HL-60/S4 treated with phorbol 12-myristate 13-acetate at 8.2 ng/mL for 4 days and 3 days (cell line): ENCODE measurements at regions not wholly inside any gene's neighbourhood (a gene's known extent, or its start where the extent isn't known, plus 50 kb on each side); places are given as distances from the start of the nearest gene placed in this dataset.
"Not testable (repeated sequence)": the region's sequence is repeated elsewhere in the genome, so short reads cannot be mapped to it uniquely, and the experiment has no call there.

Experiments used
- in situ Hi-C: fragments of 300-500 bp; cut with MboI; formaldehyde crosslinking; loops from 2 replicates; pipeline ENCODE4 v1.15.0; 2022; ENCODE audit warnings: low sequenced_read_pairs

GRCh38 chr6:2324166-2324953 lies 79.0 kb upstream of the GMDS start:
- in situ Hi-C loops, result no loop called here

- in situ Hi-C loops, result not testable (repeated sequence)
Measured at GRCh38 chr6:2317498-2317897, 72.1 kb upstream of the GMDS start.

GRCh38 chr6:2314641-2315040 lies 69.2 kb upstream of the GMDS start:
- in situ Hi-C loops, result no loop called here

- in situ Hi-C loops, result no loop called here
Measured at GRCh38 chr6:2310042-2310441, 64.6 kb upstream of the GMDS start.

- in situ Hi-C loops, result no loop called here
Measured at GRCh38 chr6:2309122-2309521, 63.7 kb upstream of the GMDS start.

GRCh38 chr6:2307799-2308198 lies 62.4 kb upstream of the GMDS start:
- in situ Hi-C loops, result no loop called here

GRCh38 chr6:2305951-2306350 lies 60.5 kb upstream of the GMDS start:
- in situ Hi-C loops, result no loop called here

GRCh38 chr6:2302482-2302881 lies 57.1 kb upstream of the GMDS start:
- in situ Hi-C loops, result not testable (repeated sequence)

- in situ Hi-C loops, result no loop called here
Measured at GRCh38 chr6:2296781-2297180, 51.4 kb upstream of the GMDS start.
